HepG2 (cell line): ENCODE measurements at regions not wholly inside any gene's neighbourhood (a gene's known extent, or its start where the extent isn't known, plus 50 kb on each side); places are given as distances from the start of the nearest gene placed in this dataset.

ENCODE experiments used
- ATRX ChIP-seq: sonication (generic); formaldehyde crosslinking; IDR thresholded peaks from 2 replicates; pipeline ENCODE4 v1.4.0; 2020; ENCODE audit warnings: missing genetic modification reagents, borderline replicate concordance
- CREB1 ChIP-seq, 2 experiments: fragments of 450-650 bp in 1 of 2; IDR thresholded peaks; 2 replicates each; pipeline ENCODE4 v1.6.1; 2016 to 2017; ENCODE audit warnings: control low read depth in 1 of 2, mild to moderate bottlenecking in 1 of 2, missing compliant biosample characterization in 1 of 2, missing genetic modification characterization in 1 of 2
- ELF3 ChIP-seq: IDR thresholded peaks from 2 replicates; pipeline ENCODE4 v1.6.1; 2016; ENCODE audit warnings: missing genetic modification reagents, missing compliant biosample characterization
- ELK4 ChIP-seq: sonication (generic); formaldehyde crosslinking; IDR thresholded peaks from 2 replicates; pipeline ENCODE4 v1.9.0; 2021; ENCODE audit warnings: missing genetic modification reagents, borderline replicate concordance
- FOXO4 ChIP-seq: sonication (generic); formaldehyde crosslinking; conservative IDR thresholded peaks from 2 replicates; pipeline ENCODE4 v1.8.1; 2023; ENCODE audit warnings: missing genetic modification reagents
- GATA4 ChIP-seq: sonication (generic); IDR thresholded peaks from 2 replicates; pipeline ENCODE4 v1.6.1; 2016; ENCODE audit warnings: antibody characterized with exemption, low read depth, borderline replicate concordance
- GMEB1 ChIP-seq: sonication (generic); formaldehyde crosslinking; IDR thresholded peaks from 2 replicates; pipeline ENCODE4 v1.5.1; 2020; ENCODE audit warnings: missing genetic modification reagents, mild to moderate bottlenecking, borderline replicate concordance
- GTF2F1 ChIP-seq: fragments of 150-350 bp; IDR thresholded peaks from 2 replicates; pipeline ENCODE4 v1.6.1; 2014; ENCODE audit warnings: low read length
- HINFP ChIP-seq: sonication (generic); formaldehyde crosslinking; IDR thresholded peaks from 2 replicates; pipeline ENCODE4 v1.4.0; 2020; ENCODE audit warnings: low read depth, mild to moderate bottlenecking, missing genetic modification reagents
- NCOA2 ChIP-seq: sonication (generic); formaldehyde crosslinking; IDR thresholded peaks from 2 replicates; pipeline ENCODE4 v1.8.0; 2022; ENCODE audit warnings: inconsistent platforms
- PHF5A ChIP-seq: IDR thresholded peaks from one replicate; pipeline ENCODE4 v1.6.1; 2018; ENCODE audit warnings: low read depth, missing genetic modification reagents; ENCODE audit not compliant: unreplicated experiment
- RORA ChIP-seq: sonication (generic); formaldehyde crosslinking; IDR thresholded peaks from 2 replicates; pipeline ENCODE4 v1.5.0; 2020; ENCODE audit warnings: mild to moderate bottlenecking, missing genetic modification reagents, moderate library complexity
- SKI ChIP-seq: fragments of 450-650 bp; IDR thresholded peaks from one replicate; pipeline ENCODE4 v1.6.1; 2018; ENCODE audit warnings: mild to moderate bottlenecking; ENCODE audit not compliant: partially characterized antibody
- TBL1XR1 ChIP-seq: fragments of 150-350 bp; IDR thresholded peaks from 2 replicates; pipeline ENCODE4 v1.6.1; 2014; ENCODE audit warnings: borderline replicate concordance, low read length; ENCODE audit not compliant: partially characterized antibody
- THAP9 ChIP-seq: sonication (generic); formaldehyde crosslinking; IDR thresholded peaks from 2 replicates; pipeline ENCODE4; 2020; ENCODE audit warnings: missing genetic modification reagents, mild to moderate bottlenecking, borderline replicate concordance
- XRCC5 ChIP-seq: fragments of 200-400 bp; formaldehyde crosslinking; optimal IDR thresholded peaks from 2 replicates; pipeline ENCODE3; 2017; ENCODE audit warnings: mild to moderate bottlenecking, low read length
- ZFP90 ChIP-seq: sonication (generic); formaldehyde crosslinking; IDR thresholded peaks from 2 replicates; pipeline ENCODE4 v1.8.0; 2022; ENCODE audit warnings: missing genetic modification reagents, mild to moderate bottlenecking, inconsistent platforms, borderline replicate concordance
- ZNF3 ChIP-seq: IDR thresholded peaks from 2 replicates; pipeline ENCODE4 v1.7.0; 2017; ENCODE audit warnings: inconsistent platforms
- ZNF788 ChIP-seq: sonication (generic); formaldehyde crosslinking; IDR thresholded peaks from 2 replicates; pipeline ENCODE4 v1.5.0; 2020; ENCODE audit warnings: mild to moderate bottlenecking, missing genetic modification reagents, borderline replicate concordance
- ZXDC ChIP-seq: sonication (generic); formaldehyde crosslinking; IDR thresholded peaks from 2 replicates; pipeline ENCODE4 v1.5.0; 2020; ENCODE audit warnings: mild to moderate bottlenecking, missing genetic modification reagents

GRCh38 chr14:89041257-89041582 is 216.8 kb downstream of the TTC8 start (continued):
- no peak for TF ChIP-seq FOXO4
- no peak for TF ChIP-seq THAP9 (CRISPR knock-in tag)
- no peak for TF ChIP-seq ELF3 (CRISPR knock-in tag)
- no peak for TF ChIP-seq NCOA2
- no peak for TF ChIP-seq CREB1 (IDR thresholded peaks at IDR 0.05)
- TF ChIP-seq CREB1 (CRISPR knock-in tag; IDR thresholded peaks at IDR 0.05), result no peak
- no peak for TF ChIP-seq ZFP90 (CRISPR knock-in tag)
- no peak for TF ChIP-seq RORA (CRISPR knock-in tag)
- no peak for TF ChIP-seq ELK4 (CRISPR knock-in tag)
- no peak for TF ChIP-seq GTF2F1
- TF ChIP-seq TBL1XR1, result no peak
- TF ChIP-seq ATRX (CRISPR knock-in tag), result no peak
- TF ChIP-seq SKI, result peak; percentile 19
- TF ChIP-seq ZXDC (CRISPR knock-in tag), result no peak
- TF ChIP-seq ZNF3, result no peak
- TF ChIP-seq GMEB1 (CRISPR knock-in tag), result 0 out of 2 replicates have a peak, but pooled peaks have one; percentile 2
- TF ChIP-seq GATA4, result no peak
- no peak for TF ChIP-seq HINFP (CRISPR knock-in tag)
- TF ChIP-seq ZNF788 (CRISPR knock-in tag), result no peak
- TF ChIP-seq XRCC5, result no peak
- no peak for TF ChIP-seq PHF5A (CRISPR knock-in tag)
